OCI-LY7 (cell line): ENCODE measurements at regions not wholly inside any gene's neighbourhood (a gene's known extent, or its start where the extent isn't known, plus 50 kb on each side); places are given as distances from the start of the nearest gene placed in this dataset.

Experiments
- BruUV-seq: library from RNA; stranded (reverse); fragments of 400-500 nt; replicated peaks from 2 replicates; lab custom pipeline; 2021; lab: Mats Ljungman, UMichigan
- CTCF ChIA-PET: fragments of 300-600 bp; sonication (Branson Sonifier 250); formaldehyde crosslinking; loops from one replicate; lab custom pipeline; 2022; ENCODE audit warnings: antibody characterized with exemption; ENCODE audit not compliant: unreplicated experiment; lab: Charles Lee
- POLR2A ChIA-PET: fragments of 300-600 bp; sonication (Branson Sonifier 250); formaldehyde crosslinking; loops from one replicate; lab custom pipeline; 2022; ENCODE audit warnings: antibody characterized with exemption; lab: Charles Lee
- DNase-seq: peaks from one replicate; pipeline ENCODE4 v3.0.0-alpha.2; 2015; ENCODE audit warnings: low spot score
- H2AFZ ChIP-seq: fragments of 200-600 bp; sonication (generic), shearing (Covaris generic); 2 replicates; pipeline ENCODE4 v1.6.1; 2014; ENCODE audit warnings: mild to moderate bottlenecking, antibody characterized with exemption, low read length, moderate library complexity
- H3K27ac ChIP-seq: fragments of 200-600 bp; sonication (generic); 2 replicates; pipeline ENCODE4 v1.5.1; 2014; ENCODE audit warnings: mixed run types, low read depth, mild to moderate bottlenecking, moderate library complexity, low read length, inconsistent platforms; ENCODE audit not compliant: poor library complexity, severe bottlenecking
- H3K36me3 ChIP-seq: fragments of 200-600 bp; sonication (generic); 2 replicates; pipeline ENCODE4 v1.6.1; 2014; ENCODE audit warnings: mild to moderate bottlenecking, antibody characterized with exemption, low read length, moderate library complexity, mixed read lengths; ENCODE audit not compliant: insufficient read depth
- H3K4me1 ChIP-seq: fragments of 200-600 bp; sonication (generic); 2 replicates; pipeline ENCODE4 v1.5.1; 2014; ENCODE audit warnings: mild to moderate bottlenecking, low read length; ENCODE audit not compliant: insufficient read depth, poor library complexity, severe bottlenecking
- H3K4me2 ChIP-seq: fragments of 200-600 bp; sonication (generic); 2 replicates; pipeline ENCODE4 v1.6.1; 2014; ENCODE audit warnings: mild to moderate bottlenecking, low read length
- H3K4me3 ChIP-seq: fragments of 200-600 bp; sonication (generic); 2 replicates; pipeline ENCODE4 v1.5.1; 2014; ENCODE audit warnings: mild to moderate bottlenecking, low read depth, low read length; ENCODE audit not compliant: poor library complexity, severe bottlenecking
- H3K79me2 ChIP-seq: fragments of 200-600 bp; sonication (generic); 2 replicates; pipeline ENCODE4 v1.6.1; 2016; ENCODE audit warnings: low read depth, mild to moderate bottlenecking, low read length, moderate library complexity, mixed read lengths; ENCODE audit not compliant: insufficient read depth
- H3K9me2 ChIP-seq: fragments of 200-600 bp; sonication (generic); 2 replicates; pipeline ENCODE4 v1.6.1; 2016; ENCODE audit warnings: mild to moderate bottlenecking, low read length, mixed read lengths; ENCODE audit not compliant: insufficient read depth
- H3K9me3 ChIP-seq: fragments of 200-600 bp; sonication (generic); 2 replicates; pipeline ENCODE4 v1.6.1; 2014; ENCODE audit warnings: mild to moderate bottlenecking, mixed run types, low read length, mixed read lengths
- H4K20me1 ChIP-seq: fragments of 200-600 bp; sonication (generic); 2 replicates; pipeline ENCODE4 v1.6.1; 2014; ENCODE audit warnings: mild to moderate bottlenecking, antibody characterized with exemption, low read length, moderate library complexity, mixed read lengths; ENCODE audit not compliant: insufficient read depth
- EZH2phosphoT487 ChIP-seq: fragments of 200-600 bp; sonication (generic); IDR thresholded peaks from 2 replicates; pipeline ENCODE4 v1.6.1; 2018; ENCODE audit warnings: low read depth, borderline replicate concordance, mild to moderate bottlenecking, mixed run types, antibody characterized with exemption, low read length, moderate library complexity, mixed read lengths
- intact Hi-C: fragments of 100-400 bp; cut with micrococcal nuclease; formaldehyde crosslinking; loops from one replicate; pipeline ENCODE4 v1.10.0; 2022; ENCODE audit not compliant: unreplicated experiment
- TF ChIP-seq, protein P1 (sequence below): fragments of 200-600 bp; sonication (generic); conservative IDR thresholded peaks from 2 replicates; pipeline ENCODE4 v1.5.1; 2014; ENCODE audit warnings: mild to moderate bottlenecking, antibody characterized with exemption, low read length, moderate library complexity, mixed read lengths

DNA sequence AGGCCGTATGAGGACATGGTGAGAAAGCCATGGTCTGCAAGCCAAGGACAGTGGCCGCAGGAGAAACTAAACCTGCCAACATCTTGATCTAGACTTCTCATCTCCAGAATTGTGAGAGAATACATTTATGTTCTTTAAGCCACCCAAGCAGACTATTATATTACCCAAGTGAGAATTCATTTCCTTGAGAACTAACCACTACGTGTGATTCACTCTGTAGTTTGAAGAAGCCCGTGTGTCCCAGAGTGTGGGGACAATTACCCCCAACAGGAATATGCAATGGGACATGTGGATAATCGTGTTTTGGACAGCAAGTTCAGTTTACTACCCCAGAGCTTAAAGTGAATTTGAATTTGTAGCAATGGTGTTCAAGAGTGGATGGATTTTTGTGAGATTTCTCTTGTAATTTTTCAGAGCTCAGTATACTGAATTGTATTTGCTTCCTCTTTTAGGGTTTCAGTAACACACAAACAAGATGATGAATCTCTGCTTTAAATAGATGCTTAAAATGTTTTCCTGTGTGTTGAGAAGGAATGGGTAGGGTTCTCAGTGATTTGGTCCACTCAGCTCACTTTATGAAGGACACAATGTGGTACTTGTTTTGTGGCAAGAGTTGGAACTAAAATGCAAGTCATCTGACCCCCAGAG lies 100.0 kb upstream of the ARHGAP20 start:
- Histone ChIP-seq H3K4me1 (no peaks in the 10 kb centered on the region), H3K9me3 (0 out of 2 replicates have a peak, but pooled peaks cover 5% of the 10 kb centered on the region), H3K27ac (no peak overlapping the region), H3K4me3 (no peak overlapping the region), H3K36me3 (no peaks in the 10 kb centered on the region), H3K4me2 (no peak overlapping the region), H4K20me1 (no peaks in the 10 kb centered on the region), H3K79me2 (no peaks in the 10 kb centered on the region), H3K9me2 (no peaks in the 10 kb centered on the region), H2AFZ (no peak overlapping the region; the same call in 1 of the 2 replicates)
- ChIA-PET CTCF (no interaction called here), POLR2A (interaction anchor here (0.6 to 1.3 kb wide), 3 partner anchors 21 to 565 kb away, joined by 3 to 5 read pairs (median 4); no protein-coding TSS in a partner anchor)
- intact Hi-C loops = no loop called here
- TF ChIP-seq EZH2phosphoT487 = no peak
- TF ChIP-seq, protein P1, sequence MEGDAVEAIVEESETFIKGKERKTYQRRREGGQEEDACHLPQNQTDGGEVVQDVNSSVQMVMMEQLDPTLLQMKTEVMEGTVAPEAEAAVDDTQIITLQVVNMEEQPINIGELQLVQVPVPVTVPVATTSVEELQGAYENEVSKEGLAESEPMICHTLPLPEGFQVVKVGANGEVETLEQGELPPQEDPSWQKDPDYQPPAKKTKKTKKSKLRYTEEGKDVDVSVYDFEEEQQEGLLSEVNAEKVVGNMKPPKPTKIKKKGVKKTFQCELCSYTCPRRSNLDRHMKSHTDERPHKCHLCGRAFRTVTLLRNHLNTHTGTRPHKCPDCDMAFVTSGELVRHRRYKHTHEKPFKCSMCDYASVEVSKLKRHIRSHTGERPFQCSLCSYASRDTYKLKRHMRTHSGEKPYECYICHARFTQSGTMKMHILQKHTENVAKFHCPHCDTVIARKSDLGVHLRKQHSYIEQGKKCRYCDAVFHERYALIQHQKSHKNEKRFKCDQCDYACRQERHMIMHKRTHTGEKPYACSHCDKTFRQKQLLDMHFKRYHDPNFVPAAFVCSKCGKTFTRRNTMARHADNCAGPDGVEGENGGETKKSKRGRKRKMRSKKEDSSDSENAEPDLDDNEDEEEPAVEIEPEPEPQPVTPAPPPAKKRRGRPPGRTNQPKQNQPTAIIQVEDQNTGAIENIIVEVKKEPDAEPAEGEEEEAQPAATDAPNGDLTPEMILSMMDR = no peak
- no peak for DNase-seq
- BruUV-seq = no TSS peak

DNA sequence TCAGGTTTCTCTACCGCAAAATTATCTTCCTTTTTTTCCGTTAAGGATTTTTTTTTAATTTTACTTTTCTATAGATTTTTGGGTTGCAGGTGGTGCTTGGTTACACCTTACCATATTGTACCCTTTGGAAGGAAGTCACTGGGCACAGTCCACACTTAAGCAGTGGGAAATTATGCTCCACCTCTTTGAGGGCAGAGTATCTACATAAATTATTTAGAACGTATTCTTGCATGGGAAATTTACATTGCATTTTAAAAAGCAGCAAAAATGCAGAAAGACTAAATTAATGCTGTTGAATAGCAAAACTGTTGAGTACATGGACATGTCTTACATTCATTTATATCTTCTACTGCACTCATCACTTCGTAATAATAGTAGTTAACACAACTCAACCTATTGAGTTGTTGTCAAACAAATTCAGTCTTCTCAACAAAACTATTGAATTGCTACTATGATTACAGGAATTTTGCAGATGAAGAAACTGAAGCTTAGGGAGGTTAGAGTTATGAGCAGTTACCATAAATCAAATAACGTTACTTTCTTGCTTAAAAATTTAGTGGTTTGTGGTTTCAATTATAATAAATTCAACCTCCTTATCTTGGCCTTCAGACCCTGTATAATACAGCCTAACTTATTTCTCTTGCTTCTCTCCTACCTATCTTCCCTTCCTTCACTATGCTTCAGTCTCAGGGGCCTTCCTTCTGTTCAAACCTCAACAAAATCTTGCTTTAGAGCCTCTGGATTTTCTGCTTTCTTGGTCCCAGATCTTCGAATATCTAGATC lies 97.4 kb upstream of the ARHGAP20 start:
- no TSS peak for BruUV-seq
- no peaks in the 10 kb centered on the region for H4K20me1 ChIP-seq
- no peak overlapping the region for H2AFZ ChIP-seq
- no peak overlapping the region for H3K4me3 ChIP-seq
- no peaks in the 10 kb centered on the region for H3K79me2 ChIP-seq
- 0 out of 2 replicates have a peak, but pooled peaks cover 3% of the 10 kb centered on the region for H3K9me3 ChIP-seq
- H3K4me2 ChIP-seq = no peak overlapping the region
- ChIA-PET CTCF (no interaction called here), POLR2A (no interaction called here)
- TF ChIP-seq, protein P1 = no peak
- no peak for TF ChIP-seq EZH2phosphoT487
- no peak for DNase-seq
- no peaks in the 10 kb centered on the region for H3K36me3 ChIP-seq
- intact Hi-C loops = no loop called here
- no peak overlapping the region for H3K27ac ChIP-seq
- H3K4me1 ChIP-seq = no peaks in the 10 kb centered on the region
- no peaks in the 10 kb centered on the region for H3K9me2 ChIP-seq

DNA sequence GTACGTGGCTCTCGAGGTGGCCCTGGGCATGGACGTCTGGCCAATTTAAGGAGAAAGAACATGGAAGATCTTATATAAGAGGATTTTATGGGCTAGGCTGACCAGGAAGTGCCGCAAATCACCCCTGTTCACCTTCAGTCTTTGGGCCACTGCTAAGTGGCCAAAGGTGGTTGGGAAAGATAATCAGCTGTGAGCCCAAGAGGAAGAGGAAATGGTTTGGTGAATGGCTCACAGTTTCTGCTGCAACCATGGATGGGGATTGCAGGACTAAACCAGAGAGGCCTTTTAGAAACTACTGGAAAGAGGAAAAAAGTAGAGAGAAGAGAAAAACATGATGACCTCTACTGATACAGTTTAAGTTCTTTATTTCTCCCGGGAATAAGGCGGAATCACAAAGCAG lies 96.0 kb upstream of the ARHGAP20 start:
- Histone ChIP-seq H3K4me1 (no peaks in the 10 kb centered on the region), H3K27ac (no peak overlapping the region), H3K4me2 (no peak overlapping the region), H2AFZ (no peak overlapping the region), H4K20me1 (no peaks in the 10 kb centered on the region), H3K36me3 (no peaks in the 10 kb centered on the region), H3K9me2 (no peaks in the 10 kb centered on the region), H3K9me3 (no peaks in the 10 kb centered on the region), H3K79me2 (no peaks in the 10 kb centered on the region), H3K4me3 (no peak overlapping the region)
- no TSS peak for BruUV-seq
- DNase-seq = no peak
- POLR2A ChIA-PET = no interaction called here
- TF ChIP-seq, protein P1 = no peak
- no peak for TF ChIP-seq EZH2phosphoT487
- CTCF ChIA-PET = no interaction called here
- intact Hi-C loops = no loop called here
